Neural cell (in vitro differentiated cells): ENCODE measurements at regions not wholly inside any gene's neighbourhood (a gene's known extent, or its start where the extent isn't known, plus 50 kb on each side); places are given as distances from the start of the nearest gene placed in this dataset.

ENCODE experiments used
- CTCF ChIP-seq: fragments of 450-650 bp; IDR thresholded peaks from 2 replicates; pipeline ENCODE4 v1.5.1; 2014; ENCODE audit warnings: antibody characterized with exemption, mild to moderate bottlenecking, moderate library complexity; ENCODE audit not compliant: poor library complexity, severe bottlenecking
- EP300 ChIP-seq: fragments of 450-650 bp; conservative IDR thresholded peaks from 2 replicates; pipeline ENCODE4 v1.6.1; 2014; ENCODE audit warnings: antibody characterized with exemption, mild to moderate bottlenecking, moderate library complexity; ENCODE audit not compliant: poor library complexity, severe bottlenecking
- EZH2 ChIP-seq: fragments of 200-600, 300-800 bp; shearing (Covaris generic), sonication (generic); IDR thresholded peaks from 2 replicates; pipeline ENCODE4 v1.6.1; 2014; ENCODE audit warnings: antibody characterized with exemption, low read length, borderline replicate concordance, mild to moderate bottlenecking; ENCODE audit not compliant: insufficient read depth, poor library complexity, severe bottlenecking
- POLR2AphosphoS5 ChIP-seq: IDR thresholded peaks from 2 replicates; pipeline ENCODE4 v1.6.1; 2012
- RAD21 ChIP-seq: fragments of 450-650 bp; conservative IDR thresholded peaks from 2 replicates; pipeline ENCODE4 v1.6.1; 2014; ENCODE audit warnings: antibody characterized with exemption, mild to moderate bottlenecking, moderate library complexity

- TF ChIP-seq CTCF (no peak), EP300 (no peak), POLR2AphosphoS5 (no peak), RAD21 (no peak), EZH2 (no peak)
Observed at GRCh38 chr5:39489263-39489662, 64.5 kb upstream of the DAB2 start.
